ENCODE measurements at regions not wholly inside any gene's neighbourhood (a gene's known extent, or its start where the extent isn't known, plus 50 kb on each side); places are given as distances from the start of the nearest gene placed in this dataset.

- TF ChIP-seq CTCF (IDR thresholded peaks at IDR 0.05) (no peak), POLR2A (IDR thresholded peaks at IDR 0.05) (no peak)
Observed at GRCh38 chr1:104392552-104392951, 642.9 kb downstream of the AMY1C start.
